CD4-positive, alpha-beta T cell treated with Interleukin-17A for 4 hours (primary cell): ENCODE measurements at regions not wholly inside any gene's neighbourhood (a gene's known extent, or its start where the extent isn't known, plus 50 kb on each side); places are given as distances from the start of the nearest gene placed in this dataset.
"Not testable (repeated sequence)": the region's sequence is repeated elsewhere in the genome, so short reads cannot be mapped to it uniquely, and the experiment has no call there.

Experiments
- DNase-seq: peaks from one replicate; pipeline ENCODE4 v3.0.0-alpha.2; 2020; ENCODE audit warnings: mixed read lengths

GRCh38 chr15:39261397-39262183, 319.3 kb upstream of the THBS1 start:
- not testable (repeated sequence) for DNase-seq

- not testable (repeated sequence) for DNase-seq
These were observed 317.7 kb upstream of the THBS1 start for GRCh38 chr15:39262995-39263772.

DNA sequence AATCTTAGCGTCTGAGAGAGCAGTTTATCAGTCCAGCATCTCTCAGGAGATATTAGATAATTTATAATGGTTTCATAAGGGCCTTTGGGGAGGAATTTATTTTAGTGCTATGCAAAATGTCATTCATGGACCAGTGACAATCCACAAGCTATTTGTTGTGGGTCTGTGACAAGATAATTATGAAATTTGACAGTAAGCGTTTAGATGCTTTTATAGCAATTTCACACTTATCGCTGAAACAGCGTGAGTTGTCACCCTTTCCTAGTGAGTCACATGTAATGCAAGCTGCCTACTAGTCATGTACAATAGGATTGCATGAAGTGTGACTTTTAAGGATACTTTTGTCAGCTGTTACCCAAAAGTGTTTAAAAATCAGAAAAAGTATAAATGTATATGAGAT, 315.6 kb upstream of the THBS1 start:
- no peak for DNase-seq

DNA sequence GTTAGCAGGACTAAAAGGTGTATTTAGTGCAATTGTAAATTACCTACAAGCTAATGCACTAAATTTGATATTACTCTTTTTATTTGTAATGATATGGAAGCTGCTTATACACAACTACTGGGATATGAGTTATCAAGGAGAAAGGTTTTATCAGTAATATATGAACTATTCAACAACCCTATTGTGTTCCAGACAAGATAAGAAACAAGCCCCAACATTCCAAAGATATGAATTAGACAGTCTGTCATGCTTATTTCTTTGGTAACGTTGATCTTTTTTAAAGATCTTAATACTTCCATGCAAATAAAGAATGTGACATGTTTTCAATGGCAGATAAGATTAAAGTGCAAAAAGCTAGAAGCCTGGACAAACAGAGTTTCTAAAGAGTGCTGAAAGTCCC, 314.0 kb upstream of the THBS1 start:
- no peak for DNase-seq

DNA sequence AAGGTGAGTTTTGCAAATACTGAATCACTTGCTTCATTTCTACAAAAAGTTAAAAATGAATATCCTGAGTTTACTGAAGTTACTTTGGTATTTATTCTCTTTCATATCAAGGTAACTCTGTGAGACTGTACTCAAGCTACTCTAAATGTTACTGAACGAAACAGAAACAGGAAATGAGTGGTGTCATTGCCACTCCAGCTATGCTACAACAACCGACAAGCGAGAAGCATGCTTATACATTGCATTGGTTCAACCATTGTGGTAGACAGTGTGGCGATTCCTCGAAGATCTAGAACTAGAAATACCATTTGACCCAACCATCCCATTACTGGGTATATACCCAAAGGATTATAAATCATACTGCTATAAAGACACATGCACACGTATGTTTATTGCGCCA, 313.2 kb upstream of the THBS1 start:
- no peak for DNase-seq

- no peak for DNase-seq
These were observed 311.5 kb upstream of the THBS1 start for GRCh38 chr15:39269352-39269751.

- DNase-seq, result no peak
These were observed 311.1 kb upstream of the THBS1 start for GRCh38 chr15:39269821-39270220.

DNA sequence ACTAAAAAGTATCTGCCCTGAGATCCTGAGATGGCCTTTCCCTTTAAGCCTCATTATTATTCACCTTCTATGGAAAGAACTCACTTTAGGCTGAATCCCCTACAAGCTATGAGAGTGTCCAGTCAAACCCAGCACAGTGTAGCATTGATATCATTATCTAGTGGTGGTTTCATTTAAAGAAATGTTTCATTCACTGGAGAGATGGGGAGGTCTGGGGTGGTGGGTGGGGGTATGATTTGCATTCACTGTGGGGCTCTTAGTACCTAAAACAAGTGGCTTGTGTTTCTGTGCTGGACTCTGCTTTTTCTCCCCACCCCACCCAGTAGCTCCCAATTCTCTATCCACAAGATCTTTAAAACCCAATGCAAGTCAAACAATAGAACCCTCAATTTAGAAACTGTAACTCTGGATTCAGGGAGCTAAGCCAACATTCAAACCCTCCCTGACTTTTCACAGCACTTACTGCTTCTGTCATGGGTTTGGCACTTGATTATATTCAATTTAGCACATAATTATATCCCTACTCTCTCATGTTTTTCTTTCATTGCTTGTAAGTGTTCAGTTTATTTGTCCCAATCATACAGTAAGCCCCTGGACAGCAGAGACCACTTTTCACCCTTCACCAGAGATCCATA, 310.5 kb upstream of the THBS1 start:
- no peak for DNase-seq

DNA sequence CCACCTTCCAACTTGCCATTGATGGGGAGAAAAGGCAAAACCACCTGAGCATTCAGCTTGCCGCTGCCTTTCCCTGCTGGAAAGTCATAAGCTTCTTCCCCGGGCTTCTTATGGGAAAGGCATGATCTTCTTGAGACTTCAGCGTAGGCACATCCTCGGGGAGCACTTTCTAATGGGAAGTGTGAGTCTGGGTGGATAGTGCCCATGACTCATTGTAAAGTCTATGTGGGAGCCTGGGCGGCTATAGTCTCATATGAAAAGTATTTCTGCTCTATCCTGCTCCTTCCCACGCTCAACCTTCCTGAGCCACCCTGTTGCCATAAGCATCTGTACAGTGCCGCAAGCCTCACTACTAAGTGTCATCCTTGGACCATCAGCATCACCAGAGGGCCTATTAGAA, 309.9 kb upstream of the THBS1 start:
- DNase-seq, result no peak

GRCh38 chr15:39272901-39273300, 308.0 kb upstream of the THBS1 start:
- DNase-seq, result no peak

DNA sequence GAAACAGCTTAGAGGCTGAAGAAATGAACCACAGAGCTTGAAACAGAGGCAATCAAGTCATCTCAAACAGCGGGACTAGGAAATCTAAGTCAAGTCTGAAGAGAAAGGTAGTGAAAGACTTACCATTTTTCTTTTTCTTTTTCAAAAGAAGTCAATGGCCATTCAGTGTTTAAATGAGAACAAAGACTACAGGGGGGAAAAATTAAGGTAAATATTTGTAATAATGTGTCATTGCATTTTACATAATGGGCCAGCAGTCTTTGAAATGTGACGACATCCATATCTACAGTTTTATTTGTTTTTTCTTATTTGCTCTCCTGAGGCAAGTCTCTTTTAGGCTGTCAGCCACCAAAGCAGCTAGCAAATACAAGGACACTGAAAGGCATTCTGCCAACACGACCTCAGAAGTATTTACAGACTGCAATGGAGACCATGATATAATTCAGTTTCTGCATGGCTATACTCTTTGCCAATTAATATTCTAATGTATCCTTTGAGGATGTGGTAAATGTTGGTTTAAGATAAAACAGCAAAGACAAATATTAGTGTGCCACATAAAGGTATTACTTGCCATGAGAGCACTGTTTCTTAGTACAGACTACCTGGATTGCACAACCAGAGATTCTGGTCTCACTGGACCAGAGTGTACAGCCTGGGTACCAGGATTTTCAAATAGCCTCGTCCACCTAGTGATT, 307.0 kb upstream of the THBS1 start:
- no peak for DNase-seq

DNA sequence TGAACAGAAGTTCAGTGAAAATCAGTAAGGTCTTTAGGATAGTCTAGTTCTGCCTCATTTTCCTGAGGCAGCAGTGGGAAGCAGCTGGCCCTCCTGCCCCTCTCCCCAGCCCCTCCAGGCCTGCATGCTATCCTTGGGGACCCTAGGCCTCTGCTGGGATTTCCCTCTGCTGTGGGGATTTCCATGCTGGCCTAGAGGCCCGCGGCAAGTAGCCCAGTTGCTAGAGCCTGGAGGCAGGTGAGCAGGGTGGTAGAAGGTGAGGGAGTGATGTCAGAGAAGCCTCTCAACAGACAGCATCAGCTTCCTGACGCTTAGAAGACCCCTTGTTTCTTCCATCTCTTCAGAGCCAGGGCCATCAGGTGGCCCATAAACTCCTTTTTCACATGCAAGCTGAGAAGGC, 305.8 kb upstream of the THBS1 start:
- no peak for DNase-seq

DNA sequence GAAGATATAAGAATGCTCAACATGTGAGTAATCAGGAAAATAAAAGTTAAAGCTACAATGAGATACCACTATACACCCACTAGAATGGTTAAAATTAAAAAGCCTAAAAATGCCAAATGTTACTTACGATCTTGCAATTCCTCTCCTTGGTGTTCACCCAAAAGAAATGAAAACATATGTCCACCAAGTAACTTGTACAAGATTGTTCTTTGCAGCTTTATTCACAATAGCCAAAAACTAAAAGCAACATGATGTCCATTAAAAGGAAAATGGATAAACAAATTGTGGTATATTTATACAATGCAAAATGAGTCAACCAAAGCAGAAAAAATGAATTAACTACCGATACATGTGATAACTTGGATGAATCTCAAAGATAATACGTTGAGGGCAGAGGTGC, 301.6 kb upstream of the THBS1 start:
- DNase-seq, result no peak

DNA sequence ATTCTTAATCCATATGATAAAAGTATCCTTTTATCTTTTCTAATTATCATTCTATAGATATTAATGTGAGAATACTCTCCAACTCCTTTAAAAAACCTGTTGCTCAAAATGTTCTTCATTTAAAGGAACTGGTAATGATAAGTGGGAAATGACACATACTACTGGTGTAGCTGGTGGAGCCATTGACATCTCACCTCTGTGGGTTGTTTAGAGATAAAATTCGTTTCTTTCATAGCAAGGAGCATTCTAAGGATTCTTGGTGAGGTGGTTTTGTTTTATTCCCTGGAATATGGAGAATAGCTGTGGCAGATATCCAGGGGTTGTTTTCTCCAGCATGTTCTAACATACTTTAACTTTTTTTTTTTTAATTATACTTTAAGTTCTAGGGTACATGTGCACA, 299.8 kb upstream of the THBS1 start:
- no peak for DNase-seq

DNA sequence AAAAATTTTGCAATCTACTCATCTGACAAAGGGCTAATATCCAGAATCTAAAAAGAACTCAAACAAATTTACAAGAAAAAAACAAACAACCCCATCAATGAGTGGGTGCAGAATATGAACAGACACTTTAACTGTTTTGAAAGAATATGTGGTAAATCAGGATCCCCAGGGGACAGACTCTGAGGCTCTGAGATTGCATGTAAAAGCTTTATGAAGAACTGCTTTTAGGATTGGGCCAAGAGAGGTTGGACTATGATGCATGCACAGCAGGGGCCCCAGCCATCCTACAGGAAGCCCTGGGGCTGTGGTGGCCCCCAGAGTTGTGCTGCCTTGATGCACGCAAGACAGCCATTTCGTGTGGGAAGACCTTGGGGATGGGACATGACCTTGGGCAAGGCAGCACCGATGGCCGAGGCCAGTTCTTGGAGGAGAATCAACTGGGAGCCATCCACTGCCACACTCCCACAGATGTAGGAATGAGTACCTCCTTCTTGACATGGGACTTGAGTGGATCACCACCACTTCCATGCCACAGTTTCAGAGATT, 298.1 kb upstream of the THBS1 start:
- no peak for DNase-seq

DNA sequence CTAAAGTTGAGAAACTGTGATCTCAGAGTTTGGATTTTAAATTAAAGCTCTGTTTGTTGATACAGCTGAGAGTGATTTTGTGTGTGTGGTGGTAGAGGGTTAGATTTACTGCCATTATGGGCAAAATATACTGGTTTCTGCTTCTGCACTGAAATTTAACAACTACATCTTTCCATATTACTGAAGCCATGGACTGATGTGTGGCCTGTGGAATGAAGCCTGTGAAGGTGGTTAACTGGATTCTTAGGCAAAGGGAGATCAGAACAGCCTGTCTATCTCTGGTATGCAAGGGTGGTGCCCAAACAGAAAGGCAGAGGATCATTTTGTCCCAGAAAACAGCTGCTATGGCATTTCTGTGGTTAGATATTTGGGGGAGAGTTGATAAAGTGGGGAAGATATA, 297.3 kb upstream of the THBS1 start:
- no peak for DNase-seq

DNA sequence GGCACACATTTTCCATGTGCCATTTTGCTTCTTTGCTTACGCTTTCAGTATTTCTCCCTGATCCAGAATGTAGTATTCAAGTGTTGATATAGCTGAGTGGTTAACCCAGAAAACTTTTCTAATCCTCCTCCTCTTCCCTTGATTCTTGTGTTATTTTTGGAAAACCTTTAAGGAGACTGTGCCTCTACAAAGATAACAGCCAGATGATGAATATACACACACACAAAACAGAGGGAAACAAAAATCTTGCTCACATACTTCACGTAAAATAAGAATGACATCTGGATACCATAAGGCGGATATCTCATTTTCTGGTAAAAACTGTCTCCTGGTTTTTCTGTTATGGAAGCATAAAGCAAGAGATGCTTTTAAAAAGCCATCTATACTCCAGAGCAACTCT, 295.8 kb upstream of the THBS1 start:
- no peak for DNase-seq

- DNase-seq, result no peak
These were observed 295.2 kb upstream of the THBS1 start for GRCh38 chr15:39285663-39286062.

- no peak for DNase-seq
These were observed 294.2 kb upstream of the THBS1 start for GRCh38 chr15:39286706-39287105.

- DNase-seq, result no peak
These were observed 293.3 kb upstream of the THBS1 start for GRCh38 chr15:39287322-39288195.

GRCh38 chr15:39290711-39291435, 290.0 kb upstream of the THBS1 start:
- DNase-seq, result no peak
